Transverse colon (tissue), 4 donors: ENCODE measurements at regions not wholly inside any gene's neighbourhood (a gene's known extent, or its start where the extent isn't known, plus 50 kb on each side); places are given as distances from the start of the nearest gene placed in this dataset.
"Not testable (repeated sequence)": the region's sequence is repeated elsewhere in the genome, so short reads cannot be mapped to it uniquely, and the experiment has no call there.

Experiments
- DNase-seq: peaks from one replicate; pipeline ENCODE4 v3.0.0-alpha.2; 2019
- H3K27ac ChIP-seq, 4 donors: fragments of 200-600 bp; sonication (generic); 2 replicates each; pipeline ENCODE4 v1.5.1; 2016 to 2018; ENCODE audit warnings: inconsistent platforms in 4 of 4
- H3K27me3 ChIP-seq: fragments of 200-600 bp; sonication (generic); 2 replicates; pipeline ENCODE4 v1.5.1; 2017; ENCODE audit warnings: inconsistent platforms
- H3K36me3 ChIP-seq, 4 donors: fragments of 200-600 bp; sonication (generic); 2 replicates each; pipeline ENCODE4 v1.5.1; 2017 to 2019; ENCODE audit warnings: inconsistent platforms in 4 of 4
- H3K4me1 ChIP-seq, 4 donors: fragments of 200-600 bp; sonication (generic); 2 replicates each; pipeline ENCODE4 v1.5.1; 2017 to 2020; ENCODE audit warnings: inconsistent platforms in 4 of 4
- H3K4me3 ChIP-seq, 4 donors: fragments of 200-600 bp; sonication (generic); 1 replicate in 1 of 4; 2 replicates in 3 of 4; pipeline versions ENCODE4 v1.5.1 to v1.6.1; 2017 to 2019; ENCODE audit warnings: inconsistent platforms in 4 of 4
- H3K9me3 ChIP-seq, 2 donors: fragments of 200-600 bp; sonication (generic); 2 replicates each; pipeline ENCODE4 v1.5.1; 2017 to 2019; ENCODE audit warnings: inconsistent platforms in 2 of 2
- CTCF ChIP-seq, 5 experiments: fragments of 200-600 bp in 3 of 5; fragments of 450-650 bp in 2 of 5; sonication (generic) in 3 of 5; IDR thresholded peaks; 1 replicate in 2 of 5; 2 replicates in 3 of 5; pipeline ENCODE4 v1.5.1; 2016 to 2017; ENCODE audit warnings: antibody characterized with exemption in 5 of 5, inconsistent platforms in 3 of 5, mild to moderate bottlenecking in 2 of 5, moderate library complexity in 1 of 5
- EP300 ChIP-seq: sonication (generic); formaldehyde crosslinking; IDR thresholded peaks from one replicate; pipeline ENCODE4 v1.6.1; 2017; ENCODE audit warnings: antibody characterized with exemption, low read depth
- POLR2A ChIP-seq: fragments of 450-650 bp; IDR thresholded peaks from one replicate; pipeline ENCODE4 v1.6.1; 2016; ENCODE audit warnings: antibody characterized with exemption, mild to moderate bottlenecking, moderate library complexity
- POLR2AphosphoS5 ChIP-seq, 3 donors: sonication (generic); formaldehyde crosslinking; IDR thresholded peaks; one replicate each; pipeline ENCODE4 v1.6.1; 2016; ENCODE audit warnings: antibody characterized with exemption in 3 of 3
- WGBS, 2 donors: methylation state at CpG; one replicate each; pipeline ENCODE4 v1.1.5; 2018; ENCODE audit warnings: low coverage in 1 of 2; 5-methylcytosine and 5-hydroxymethylcytosine counted together
- in situ Hi-C, 4 donors: fragments of 200-750 bp; cut with MboI; loops; one replicate each; pipeline versions ENCODE4 v1.15.0 to v1.15.1; 2017; ENCODE audit warnings: low sequenced_read_pairs in 3 of 4, low pct_ligation_motif_present in 1 of 4, low pct_unique_long_range_greater_than_20kb in 1 of 4
- intact Hi-C: fragments of 100-400 bp; cut with DNase I; formaldehyde crosslinking; loops from one replicate; pipeline ENCODE4 v1.15.1; 2023; ENCODE audit warnings: low total_unique reads

DNA sequence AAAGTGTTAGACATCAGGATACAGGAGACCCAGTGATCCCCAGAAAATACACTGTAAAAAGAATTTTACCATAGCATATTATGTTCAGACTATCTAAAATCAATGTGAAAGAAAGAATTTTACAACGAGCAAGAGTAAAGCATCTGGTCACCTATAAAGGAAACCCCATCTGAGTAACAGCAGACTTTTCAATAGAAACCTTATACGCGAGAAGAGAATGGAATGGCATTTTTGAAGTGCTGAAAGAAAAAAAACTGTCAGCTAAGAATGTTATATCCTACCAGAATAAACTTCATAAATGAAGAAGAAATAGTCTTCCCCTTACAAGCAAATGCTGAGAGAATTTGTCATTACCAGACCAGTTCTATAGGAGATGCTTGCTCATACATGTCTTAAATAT, 532.1 kb upstream of the NR5A2 start:
- no peaks in the 10 kb centered on the region for H3K4me1 ChIP-seq
- in situ Hi-C loops = no loop called here
- TF ChIP-seq POLR2AphosphoS5 (IDR thresholded peaks at IDR 0.05) (no peak), EP300 (no peak), CTCF (IDR thresholded peaks at IDR 0.05) (no peak), POLR2A (no peak)
- no peak overlapping the region for H3K4me3 ChIP-seq
- DNase-seq = no peak
- H3K36me3 ChIP-seq = no peaks in the 10 kb centered on the region
- intact Hi-C loops = no loop called here
- 94 to 100% methylated on average over 3 of the region's 3 CpGs for WGBS, 2 donors
- H3K27ac ChIP-seq = no peak overlapping the region
- no peaks in the 10 kb centered on the region for H3K27me3 ChIP-seq
- H3K9me3 ChIP-seq = peaks cover 0 to 3% of the 10 kb centered on the region in 2 donors

- H3K27me3 ChIP-seq, H3K36me3 ChIP-seq, H3K9me3 ChIP-seq, in situ Hi-C loops, DNase-seq, H3K27ac ChIP-seq, H3K4me1 ChIP-seq, H3K4me3 ChIP-seq, intact Hi-C loops: not testable (repeated sequence)
- WGBS, 2 donors = 90% methylated on average over 1 of the region's 1 CpG; no CpG with 5 or more reads in 1 of the 2 donors
Measured at GRCh38 chr1:199498802-199499201, 528.7 kb upstream of the NR5A2 start.

DNA sequence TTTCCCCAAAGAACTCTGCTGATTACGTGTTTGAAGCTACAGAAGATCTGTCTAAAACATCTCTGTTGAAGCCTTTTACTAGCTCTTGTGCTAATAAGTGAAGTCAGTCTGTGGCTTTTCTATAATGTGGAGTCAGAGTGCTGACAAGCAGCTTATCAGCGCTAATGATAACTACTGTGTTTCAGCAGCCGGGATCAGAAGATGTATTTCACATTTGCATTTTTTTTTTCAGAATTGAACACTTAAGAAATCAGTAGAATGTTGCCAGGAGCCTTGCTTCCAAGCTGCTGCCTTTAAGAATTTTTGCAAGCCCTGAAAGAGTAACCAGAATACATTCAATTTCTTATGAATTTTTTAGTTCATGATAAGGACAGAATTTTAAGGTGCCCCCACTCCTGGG, 519.4 kb upstream of the NR5A2 start:
- Histone ChIP-seq H3K4me3 (no peak overlapping the region), H3K27ac (no peak overlapping the region), H3K27me3 (no peaks in the 10 kb centered on the region), H3K4me1 (no peaks in the 10 kb centered on the region), H3K9me3 (no peaks in the 10 kb centered on the region), H3K36me3 (no peaks in the 10 kb centered on the region)
- no peak for TF ChIP-seq CTCF (IDR thresholded peaks at IDR 0.05)
- no peak for TF ChIP-seq POLR2A
- TF ChIP-seq POLR2AphosphoS5 (IDR thresholded peaks at IDR 0.05) = no peak
- TF ChIP-seq EP300 = no peak
- 85 to 90% methylated on average over 2 to 3 of the region's 3 CpGs for WGBS, 2 donors
- intact Hi-C loops = no loop called here
- in situ Hi-C loops = no loop called here
- DNase-seq = no peak

- Histone ChIP-seq H3K27me3 (no peaks in the 10 kb centered on the region), H3K4me3 (no peak overlapping the region), H3K27ac (no peak overlapping the region), H3K4me1 (no peaks in the 10 kb centered on the region), H3K36me3 (no peaks in the 10 kb centered on the region), H3K9me3 (no peaks in the 10 kb centered on the region)
- 34 to 58% methylated on average over 2 of the region's 2 CpGs for WGBS, 2 donors
- TF ChIP-seq EP300 (no peak), CTCF (IDR thresholded peaks at IDR 0.05) (no peak), POLR2AphosphoS5 (IDR thresholded peaks at IDR 0.05) (no peak), POLR2A (no peak)
- in situ Hi-C loops (no loop called here), intact Hi-C loops (no loop called here)
- DNase-seq = no peak
Measured at GRCh38 chr1:199508653-199509052, 518.9 kb upstream of the NR5A2 start.

- Histone ChIP-seq H3K36me3 (no peaks in the 10 kb centered on the region), H3K27me3 (no peaks in the 10 kb centered on the region), H3K4me3 (no peak overlapping the region), H3K4me1 (no peaks in the 10 kb centered on the region), H3K9me3 (no peaks in the 10 kb centered on the region), H3K27ac (no peak overlapping the region)
- no peak for TF ChIP-seq POLR2A
- TF ChIP-seq EP300 = no peak
- TF ChIP-seq POLR2AphosphoS5 (IDR thresholded peaks at IDR 0.05) = no peak
- TF ChIP-seq CTCF (IDR thresholded peaks at IDR 0.05) = no peak
- no peak for DNase-seq
- WGBS, 2 donors = 87 to 100% methylated on average over 2 of the region's 2 CpGs
- in situ Hi-C loops (no loop called here), intact Hi-C loops (no loop called here)
Measured at GRCh38 chr1:199509456-199509855, 518.1 kb upstream of the NR5A2 start.
